T-helper 2 cell (primary cell): ENCODE measurements at regions not wholly inside any gene's neighbourhood (a gene's known extent, or its start where the extent isn't known, plus 50 kb on each side); places are given as distances from the start of the nearest gene placed in this dataset.

Experiments
- DNase-seq, 5 experiments: peaks; one replicate each; pipeline versions ENCODE4 v3.0.0 to v3.0.0-alpha.2; 2012 to 2022

DNA sequence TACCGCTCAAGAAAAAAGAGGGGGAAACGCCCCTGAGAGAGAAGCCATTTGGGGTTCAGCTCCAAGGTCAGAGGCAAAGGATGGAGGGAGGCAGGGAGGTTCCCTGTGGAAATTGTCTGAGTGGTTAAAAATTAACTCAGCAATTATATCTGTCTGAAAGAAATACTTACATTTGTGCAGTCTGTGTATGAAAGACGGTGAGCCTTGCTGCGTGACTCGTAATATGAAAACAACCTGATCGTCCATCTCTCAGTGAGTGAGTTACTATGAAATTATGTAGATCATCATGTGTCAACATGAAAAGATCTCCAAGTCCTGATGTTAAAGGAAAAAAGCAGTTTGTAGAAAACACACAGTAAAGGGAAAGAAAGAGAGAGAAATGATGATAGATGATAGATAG is 67.2 kb upstream of the FAM204A start:
- no peak for DNase-seq

DNA sequence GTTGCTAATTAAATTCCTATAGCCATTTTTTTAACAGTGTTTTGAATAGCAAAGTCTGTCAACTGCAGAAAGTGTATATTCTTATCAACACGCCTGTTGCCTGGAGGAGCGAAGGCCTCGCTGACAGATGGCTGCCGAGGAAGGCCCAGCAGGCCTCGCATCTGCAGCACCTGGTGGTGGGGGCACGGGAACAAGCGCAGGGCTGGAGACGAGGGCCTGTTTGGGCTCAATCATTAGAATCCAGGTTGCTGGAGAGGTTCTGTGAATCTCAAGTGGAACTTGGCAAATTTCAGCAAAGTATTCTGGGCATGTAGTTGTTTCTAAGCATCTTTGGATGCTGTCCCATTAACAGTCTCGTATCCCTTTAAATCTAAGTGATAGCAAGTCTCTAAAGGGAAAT is 66.1 kb upstream of the FAM204A start:
- no peak for DNase-seq

DNA sequence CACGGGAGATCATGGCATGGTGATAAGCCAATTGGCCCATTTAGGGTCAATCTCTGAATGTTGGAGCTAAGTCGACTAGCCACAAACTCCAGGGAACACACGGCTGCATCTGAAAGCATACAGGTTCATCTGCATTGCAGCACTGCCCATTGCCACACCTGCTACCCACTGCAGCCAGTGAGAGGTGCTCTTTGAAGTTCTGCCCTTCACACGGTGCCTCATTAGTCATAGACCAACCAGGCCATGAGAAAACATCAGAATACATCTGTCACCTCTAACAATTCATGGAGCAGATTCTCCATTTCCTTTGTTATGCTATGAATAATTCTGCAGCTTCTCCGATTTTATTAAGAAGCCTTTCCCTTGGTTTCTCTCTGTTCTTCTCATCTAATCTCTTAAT is 65.7 kb upstream of the FAM204A start:
- no peak for DNase-seq

DNA sequence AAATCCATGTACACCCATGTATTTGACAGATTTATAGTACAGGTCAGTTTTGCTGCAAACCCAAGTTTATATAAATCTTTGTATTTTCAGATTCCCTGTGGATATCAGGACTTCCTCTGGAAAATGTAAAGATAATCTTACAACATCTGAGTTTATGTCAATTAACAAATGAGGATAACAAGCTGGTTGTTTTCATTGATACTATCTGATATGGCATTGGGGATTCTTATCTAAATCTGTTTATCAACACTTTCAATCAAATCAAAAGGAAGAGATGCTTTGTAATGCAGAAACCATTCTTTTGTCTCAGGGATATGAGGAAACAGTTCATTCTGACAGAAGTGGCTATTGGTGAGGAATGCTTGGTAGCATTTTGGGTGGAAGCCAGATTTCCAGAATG is 64.9 kb upstream of the FAM204A start:
- no peak for DNase-seq

DNA sequence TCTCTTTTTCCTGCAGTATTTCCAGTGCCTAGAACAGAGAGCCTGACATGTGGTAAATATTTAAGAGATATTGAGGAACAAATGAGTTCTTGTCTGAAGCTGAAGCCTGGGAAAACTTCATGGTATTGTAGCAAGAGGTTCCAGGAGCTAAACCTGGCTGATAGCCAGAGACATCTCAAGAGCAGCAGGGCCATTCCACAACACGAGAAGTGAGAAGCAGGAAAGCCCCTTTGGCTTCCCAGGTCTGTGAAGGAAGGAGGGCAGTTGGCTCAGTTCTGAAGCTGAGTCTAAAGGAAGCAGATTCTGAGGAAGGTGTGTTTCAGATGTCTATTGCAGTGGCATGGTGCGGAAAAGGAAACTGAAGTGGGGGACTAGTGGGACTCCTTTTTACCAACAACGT is 63.8 kb upstream of the FAM204A start:
- no peak for DNase-seq

DNA sequence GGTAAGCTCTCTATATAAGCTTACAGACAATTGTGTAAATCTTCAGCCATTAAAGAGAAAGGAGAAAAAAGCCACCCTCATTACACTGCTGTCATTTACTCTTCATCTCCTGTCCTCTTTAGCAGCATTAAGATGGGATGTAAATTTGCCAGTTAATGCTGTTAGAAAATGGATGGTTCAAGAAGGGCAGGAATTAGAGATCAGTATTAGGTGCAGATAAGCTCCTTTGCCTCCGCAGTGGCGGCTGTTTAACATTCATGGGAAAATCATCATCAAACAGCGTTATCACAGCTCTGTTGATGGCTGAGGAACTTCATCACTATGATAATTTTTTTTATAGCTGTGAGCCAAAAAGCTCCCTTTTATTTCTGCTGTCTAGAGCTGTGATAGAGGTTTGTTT is 61.8 kb upstream of the FAM204A start:
- DNase-seq = no peak

DNA sequence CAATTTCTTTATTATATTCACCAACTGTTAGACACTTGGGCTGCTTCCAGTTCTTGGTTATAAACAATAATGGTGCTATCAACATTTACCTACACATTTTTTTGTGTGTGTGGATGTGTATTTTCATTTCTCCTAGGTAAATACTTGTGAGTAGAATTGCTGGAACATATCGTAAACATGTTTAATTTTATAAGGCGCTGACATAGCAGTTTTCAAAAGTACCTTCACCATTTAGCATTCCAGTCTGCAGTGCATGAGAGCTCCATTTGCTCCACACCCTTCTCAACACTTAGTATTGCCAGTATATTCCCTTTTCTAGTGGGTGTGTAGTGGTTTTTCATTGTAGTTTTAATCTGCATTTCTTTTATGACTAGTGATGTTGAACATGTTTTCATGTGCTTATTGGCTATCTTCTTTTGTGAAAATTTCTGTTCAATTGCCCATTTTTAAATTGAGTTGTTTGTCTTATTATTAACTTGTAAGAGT is 59.6 kb upstream of the FAM204A start:
- DNase-seq = no peak

DNA sequence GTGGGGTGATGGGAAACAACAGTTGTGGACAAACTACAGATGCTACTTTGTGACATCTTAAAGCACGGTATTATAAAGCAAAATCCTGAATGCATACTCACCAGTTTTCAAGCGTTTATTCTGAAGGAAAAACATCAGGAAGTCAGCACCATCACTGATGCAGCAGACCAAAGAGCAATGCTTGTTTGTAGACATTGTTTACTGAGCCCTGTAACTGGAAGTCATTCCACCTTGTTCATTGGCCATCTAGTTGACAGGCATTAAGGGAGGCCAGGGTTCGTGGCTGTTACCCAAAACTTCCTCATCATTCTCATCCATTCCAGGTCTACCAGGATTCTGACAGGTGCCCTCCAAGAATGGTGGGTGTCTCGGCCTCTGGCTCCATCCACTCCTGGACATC is 55.3 kb upstream of the FAM204A start:
- no peak for DNase-seq

DNA sequence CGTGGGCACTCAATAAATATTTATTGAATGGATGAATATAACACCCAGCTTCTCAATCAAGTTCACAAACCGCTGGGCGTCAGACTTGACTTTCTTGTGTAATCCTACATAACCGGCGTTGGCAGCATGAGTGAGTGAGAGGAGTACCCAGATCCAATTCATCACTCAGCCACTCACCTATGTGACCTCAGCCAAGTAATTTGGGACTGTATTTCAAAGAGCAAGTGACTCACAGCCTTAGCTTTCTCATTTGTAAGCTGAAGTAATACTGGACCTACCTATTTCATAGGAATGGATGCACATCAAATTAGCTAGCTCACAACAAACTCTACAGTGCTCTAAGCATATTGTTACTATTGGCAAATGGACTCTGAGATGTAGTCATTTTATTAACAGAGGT is 53.8 kb upstream of the FAM204A start:
- DNase-seq = no peak

DNA sequence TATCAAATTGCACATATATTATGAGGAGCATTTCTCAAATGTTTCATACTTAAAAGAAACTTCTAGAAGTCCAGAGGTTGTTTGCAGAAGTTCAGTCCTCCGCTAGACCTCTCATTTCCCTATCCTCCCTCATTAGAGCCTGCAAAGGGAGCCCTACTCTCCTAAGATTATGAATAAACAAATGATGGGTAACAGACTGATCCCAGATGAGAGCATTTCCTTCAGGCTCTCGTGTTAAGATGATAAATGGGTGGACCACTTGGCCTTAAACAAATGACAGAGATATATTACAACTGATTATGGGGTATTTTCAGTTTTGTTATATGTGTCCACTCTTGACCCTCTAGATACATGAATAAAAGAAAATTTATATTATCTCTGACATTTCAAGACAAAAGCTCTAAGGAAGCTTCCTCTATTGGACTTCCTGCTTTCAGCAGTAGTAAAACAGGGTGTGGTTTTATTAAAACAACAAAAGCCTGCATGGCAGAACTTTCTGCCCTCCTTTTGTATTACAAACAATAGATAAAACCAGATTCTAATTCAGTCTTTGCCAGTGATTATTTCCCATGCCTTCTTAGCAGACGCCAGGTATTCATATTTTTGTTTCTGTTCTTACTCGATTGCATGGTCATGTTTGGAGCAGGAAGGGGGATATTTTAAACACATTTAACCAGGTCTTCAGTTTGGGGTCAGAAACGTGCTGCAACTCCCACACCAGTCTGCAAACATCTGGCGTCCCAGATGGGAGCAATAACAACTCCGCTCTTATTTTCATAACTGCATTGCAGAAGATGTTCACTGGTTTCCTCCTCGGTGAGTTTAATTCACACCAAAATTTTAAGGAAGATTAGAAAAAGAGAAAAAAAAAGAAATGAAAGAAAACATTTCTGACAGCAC is 52.4 kb upstream of the FAM204A start:
- no peak for DNase-seq

DNA sequence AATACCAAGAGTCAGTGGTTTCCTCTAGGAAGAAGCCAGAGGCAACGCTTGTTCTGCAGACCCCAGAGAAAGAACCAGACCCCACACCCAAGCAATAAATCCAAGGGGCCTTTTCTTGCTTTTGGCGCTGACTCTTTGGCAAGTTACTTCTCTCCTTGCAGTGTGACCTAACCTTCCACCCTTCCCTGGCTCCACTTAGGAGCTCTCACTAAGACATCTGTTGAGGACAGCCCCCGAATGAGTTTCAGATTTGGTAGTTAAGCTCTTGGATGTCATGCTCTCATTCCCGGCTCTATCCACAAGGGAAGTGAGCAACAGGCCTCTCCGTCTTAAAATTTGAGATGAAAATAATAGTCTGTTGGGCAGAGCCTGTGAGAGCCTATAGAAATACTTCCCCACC is 50.6 kb upstream of the FAM204A start:
- DNase-seq = no peak
